GM12878 (cell line): ENCODE measurements at regions not wholly inside any gene's neighbourhood (a gene's known extent, or its start where the extent isn't known, plus 50 kb on each side); places are given as distances from the start of the nearest gene placed in this dataset.

Source experiments
- ATAC-seq: fragments of 200-7000 bp; cut with Tn5 transposase; 3 replicates; pipeline ENCODE4 v1.9.1; 2020; ENCODE audit warnings: mild to moderate bottlenecking, moderate library complexity
- BruUV-seq: library from RNA; stranded (reverse); fragments of 400-500 nt; replicated peaks from 2 replicates; lab custom pipeline; 2021; lab: Mats Ljungman, UMichigan
- CTCF ChIA-PET: fragments of 300-600 bp; sonication (Branson Sonifier 250); formaldehyde crosslinking; extraction: SDS; loops from one replicate; lab custom pipeline; 2021; ENCODE audit warnings: inconsistent platforms; lab: Yijun Ruan, JAX
- POLR2A ChIA-PET: fragments of 350-600 bp; formaldehyde crosslinking; extraction: SDS; loops from one replicate; lab custom pipeline; 2021; ENCODE audit warnings: inconsistent platforms; lab: Charles Lee
- RAD21 ChIA-PET: fragments of 300-600 bp; sonication (Branson Sonifier 250); formaldehyde crosslinking; loops from one replicate; lab custom pipeline; 2023; ENCODE audit warnings: antibody characterized with exemption; ENCODE audit not compliant: unreplicated experiment; lab: Charles Lee
- SMC1A ChIA-PET: fragments of 300-600 bp; sonication (Branson Sonifier 250); formaldehyde crosslinking; loops from one replicate; lab custom pipeline; 2023; ENCODE audit not compliant: unreplicated experiment, uncharacterized antibody; lab: Charles Lee
- DNase-seq: peaks from one replicate; pipeline ENCODE4 v3.0.0-alpha.2; 2011; ENCODE audit warnings: low read depth, low spot score
- FAIRE-seq: peaks from 3 replicates; lab custom pipeline; 2011; peaks lifted over from hg19 to GRCh38; lab: Jason Lieb, UNC
- H2AFZ ChIP-seq: 2 replicates; pipeline ENCODE4 v1.6.0; 2011; ENCODE audit warnings: low read depth, low read length, control low read depth; ENCODE audit not compliant: control insufficient read depth
- H3K27ac ChIP-seq: 2 replicates; pipeline ENCODE4 v1.5.1; 2011; ENCODE audit warnings: control low read depth; ENCODE audit not compliant: control insufficient read depth, insufficient read depth
- H3K27me3 ChIP-seq, 2 experiments: replicated peaks in 1 of 2; 2 replicates each; pipeline versions ENCODE4 v1.6.0 to v1.6.1; 2011; ENCODE audit warnings: low read length in 1 of 2; ENCODE audit not compliant: control insufficient read depth in 2 of 2, insufficient read depth in 2 of 2
- H3K36me3 ChIP-seq, 2 experiments: 2 replicates each; pipeline ENCODE4 v1.5.1; 2011; ENCODE audit warnings: low read length in 1 of 2; ENCODE audit not compliant: control insufficient read depth in 2 of 2, insufficient read depth in 2 of 2
- H3K4me1 ChIP-seq: 2 replicates; pipeline ENCODE4 v1.6.1; 2011; ENCODE audit warnings: mild to moderate bottlenecking, low read length, moderate library complexity, mixed read lengths; ENCODE audit not compliant: control insufficient read depth, insufficient read depth
- H3K4me2 ChIP-seq: 2 replicates; pipeline ENCODE4 v1.6.0; 2011; ENCODE audit warnings: control low read depth; ENCODE audit not compliant: control insufficient read depth, insufficient read depth
- H3K4me3 ChIP-seq: fragments of 200-600 bp; sonication (generic); 2 replicates; pipeline ENCODE4 v1.5.1; 2016
- H3K79me2 ChIP-seq: 2 replicates; pipeline ENCODE4 v1.6.0; 2011; ENCODE audit warnings: low read length; ENCODE audit not compliant: control insufficient read depth, insufficient read depth
- H3K9ac ChIP-seq: 2 replicates; pipeline ENCODE4 v1.8.0; 2011; ENCODE audit warnings: low read length, control low read depth, mixed read lengths; ENCODE audit not compliant: control insufficient read depth, insufficient read depth
- H3K9me3 ChIP-seq: replicated peaks from 3 replicates; pipeline ENCODE4 v1.5.1; 2011; ENCODE audit warnings: mild to moderate bottlenecking, low read length; ENCODE audit not compliant: control insufficient read depth, insufficient read depth
- H4K20me1 ChIP-seq: 2 replicates; pipeline ENCODE4 v1.6.0; 2011; ENCODE audit not compliant: control insufficient read depth, insufficient read depth
- BRCA1 ChIP-seq: IDR thresholded peaks from 2 replicates; pipeline ENCODE4 v1.6.1; 2011; ENCODE audit warnings: low read depth, low read length, improper control_type of control experiment
- CBFB ChIP-seq: IDR thresholded peaks from 2 replicates; pipeline ENCODE4 v1.6.1; 2016; ENCODE audit warnings: antibody characterized with exemption, low read depth
- CBX5 ChIP-seq: sonication (generic); IDR thresholded peaks from 2 replicates; pipeline ENCODE4 v1.6.1; 2016; ENCODE audit warnings: low read depth, moderate library complexity, mild to moderate bottlenecking, inconsistent platforms
- CHD2 ChIP-seq: IDR thresholded peaks from 2 replicates; pipeline ENCODE4 v1.6.1; 2011; ENCODE audit warnings: low read depth, low read length, improper control_type of control experiment, borderline replicate concordance
- E4F1 ChIP-seq: fragments of 450-650 bp; IDR thresholded peaks from 2 replicates; pipeline ENCODE4 v1.6.1; 2018; ENCODE audit warnings: borderline replicate concordance, mild to moderate bottlenecking; ENCODE audit not compliant: partially characterized antibody
- GABPA ChIP-seq: IDR thresholded peaks from 2 replicates; pipeline ENCODE4 v1.6.1; 2014; ENCODE audit warnings: antibody characterized with exemption, low read depth, mild to moderate bottlenecking, inconsistent platforms
- IRF4 ChIP-seq: IDR thresholded peaks from 2 replicates; pipeline ENCODE4 v1.6.1; 2011; ENCODE audit warnings: low read depth, low read length
- MXI1 ChIP-seq: fragments of 150-350 bp; IDR thresholded peaks from 2 replicates; pipeline ENCODE4 v1.6.1; 2011; ENCODE audit warnings: low read depth, mild to moderate bottlenecking, inconsistent platforms, low read length, improper control_type of control experiment
- RCOR1 ChIP-seq: conservative IDR thresholded peaks from 2 replicates; pipeline ENCODE4 v1.6.1; 2012; ENCODE audit warnings: low read depth, low read length, improper control_type of control experiment
- RUNX3 ChIP-seq: IDR thresholded peaks from 2 replicates; pipeline ENCODE4 v1.6.1; 2012; ENCODE audit warnings: low read length, inconsistent platforms
- SREBF1 ChIP-seq: IDR thresholded peaks from 2 replicates; pipeline ENCODE4 v1.6.1; 2012; ENCODE audit warnings: mild to moderate bottlenecking, low read length
- WRNIP1 ChIP-seq: IDR thresholded peaks from 2 replicates; pipeline ENCODE4 v1.6.1; 2011; ENCODE audit warnings: low read depth, low read length, improper control_type of control experiment, borderline replicate concordance
- ZNF592 ChIP-seq: fragments of 450-650 bp; IDR thresholded peaks from 2 replicates; pipeline ENCODE4 v1.6.1; 2017; ENCODE audit warnings: mild to moderate bottlenecking, moderate library complexity
- WGBS: methylation state at CpG from one replicate; pipeline ENCODE4 v1.1.6; 2016; ENCODE audit warnings: low lambda C conversion rate; ENCODE audit not compliant: insufficient replicate concordance, insufficient coverage; ENCODE audit errors: missing lambda C conversion rate; 5-methylcytosine and 5-hydroxymethylcytosine counted together
- in situ Hi-C: fragments of 300-500 bp; cut with MboI; formaldehyde crosslinking; loops from 9 replicates; pipeline ENCODE4 v1.14.3; 2018; ENCODE audit warnings: mixed read lengths
- intact Hi-C: fragments of 100-400 bp; cut with micrococcal nuclease; formaldehyde crosslinking; loops from one replicate; pipeline ENCODE4 v1.14.2; 2022; ENCODE audit not compliant: unreplicated experiment
- TF ChIP-seq, protein P1 (sequence below): IDR thresholded peaks from 2 replicates; pipeline ENCODE4 v1.6.1; 2012; ENCODE audit warnings: mild to moderate bottlenecking, low read depth, low read length

GRCh38 chr18:78735131-78736014, 244.2 kb upstream of the SALL3 start:
- no peaks in the 10 kb centered on the region for H3K79me2 ChIP-seq
- no peaks in the 10 kb centered on the region for H3K36me3 ChIP-seq
- H3K27ac ChIP-seq, result no peak overlapping the region
- no peaks in the 10 kb centered on the region for H3K27me3 ChIP-seq
- H3K9ac ChIP-seq, result no peak overlapping the region
- ATAC-seq (no peak), FAIRE-seq (no peak), DNase-seq (no peak)
- WGBS, result 71% methylated on average over 47 of the region's 48 CpGs
- no peak overlapping the region for H3K4me3 ChIP-seq
- H2AFZ ChIP-seq, result no peak overlapping the region
- no peaks in the 10 kb centered on the region for H4K20me1 ChIP-seq
- H3K4me2 ChIP-seq, result no peak overlapping the region
- no peaks in the 10 kb centered on the region for H3K4me1 ChIP-seq
- ChIA-PET CTCF (no interaction called here), RAD21 (no interaction called here), POLR2A (no interaction called here), SMC1A (no interaction called here)
- no peaks in the 10 kb centered on the region; the same call in 2 of the 3 replicates for H3K9me3 ChIP-seq
- in situ Hi-C loops (no loop called here), intact Hi-C loops (no loop called here)
- no TSS peak for BruUV-seq
- TF ChIP-seq BRCA1 (no peak), MXI1 (no peak), ZNF592 (no peak), RCOR1 (no peak), SREBF1 (no peak), IRF4 (no peak), E4F1 (no peak), CBX5 (no peak), WRNIP1 (no peak), CBFB (no peak), GABPA (no peak), RUNX3 (no peak), CHD2 (no peak)
- TF ChIP-seq, protein P1, sequence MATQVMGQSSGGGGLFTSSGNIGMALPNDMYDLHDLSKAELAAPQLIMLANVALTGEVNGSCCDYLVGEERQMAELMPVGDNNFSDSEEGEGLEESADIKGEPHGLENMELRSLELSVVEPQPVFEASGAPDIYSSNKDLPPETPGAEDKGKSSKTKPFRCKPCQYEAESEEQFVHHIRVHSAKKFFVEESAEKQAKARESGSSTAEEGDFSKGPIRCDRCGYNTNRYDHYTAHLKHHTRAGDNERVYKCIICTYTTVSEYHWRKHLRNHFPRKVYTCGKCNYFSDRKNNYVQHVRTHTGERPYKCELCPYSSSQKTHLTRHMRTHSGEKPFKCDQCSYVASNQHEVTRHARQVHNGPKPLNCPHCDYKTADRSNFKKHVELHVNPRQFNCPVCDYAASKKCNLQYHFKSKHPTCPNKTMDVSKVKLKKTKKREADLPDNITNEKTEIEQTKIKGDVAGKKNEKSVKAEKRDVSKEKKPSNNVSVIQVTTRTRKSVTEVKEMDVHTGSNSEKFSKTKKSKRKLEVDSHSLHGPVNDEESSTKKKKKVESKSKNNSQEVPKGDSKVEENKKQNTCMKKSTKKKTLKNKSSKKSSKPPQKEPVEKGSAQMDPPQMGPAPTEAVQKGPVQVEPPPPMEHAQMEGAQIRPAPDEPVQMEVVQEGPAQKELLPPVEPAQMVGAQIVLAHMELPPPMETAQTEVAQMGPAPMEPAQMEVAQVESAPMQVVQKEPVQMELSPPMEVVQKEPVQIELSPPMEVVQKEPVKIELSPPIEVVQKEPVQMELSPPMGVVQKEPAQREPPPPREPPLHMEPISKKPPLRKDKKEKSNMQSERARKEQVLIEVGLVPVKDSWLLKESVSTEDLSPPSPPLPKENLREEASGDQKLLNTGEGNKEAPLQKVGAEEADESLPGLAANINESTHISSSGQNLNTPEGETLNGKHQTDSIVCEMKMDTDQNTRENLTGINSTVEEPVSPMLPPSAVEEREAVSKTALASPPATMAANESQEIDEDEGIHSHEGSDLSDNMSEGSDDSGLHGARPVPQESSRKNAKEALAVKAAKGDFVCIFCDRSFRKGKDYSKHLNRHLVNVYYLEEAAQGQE, result no peak
